Bone marrow (tissue), 2 donors: ENCODE measurements at regions not wholly inside any gene's neighbourhood (a gene's known extent, or its start where the extent isn't known, plus 50 kb on each side); places are given as distances from the start of the nearest gene placed in this dataset.
"Not testable (repeated sequence)": the region's sequence is repeated elsewhere in the genome, so short reads cannot be mapped to it uniquely, and the experiment has no call there.

Source experiments
- DNase-seq, 2 donors: peaks; one replicate each; lab custom pipeline; 2025; lab: John Stamatoyannopoulos, UW

DNA sequence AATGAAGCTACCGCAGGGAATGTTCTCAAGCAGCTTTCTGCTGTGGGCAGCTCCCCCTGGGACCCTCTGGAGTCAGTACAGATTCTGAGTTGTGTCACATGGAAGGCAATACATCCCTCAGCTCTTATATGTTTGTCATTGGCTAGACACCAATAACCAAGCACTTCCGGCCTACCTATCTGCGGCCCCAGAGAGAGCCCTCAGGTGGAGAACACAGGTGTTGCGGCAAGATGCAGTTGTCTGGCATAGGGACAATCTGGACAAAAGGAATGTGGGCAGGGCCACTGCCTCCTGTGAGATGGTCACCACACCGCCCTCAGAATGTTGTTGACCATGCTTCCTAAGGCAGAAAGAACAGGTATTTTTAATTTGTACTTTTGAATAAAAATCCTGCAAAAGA is 118.7 kb downstream of the BRMS1L start:
- no peak for DNase-seq

DNA sequence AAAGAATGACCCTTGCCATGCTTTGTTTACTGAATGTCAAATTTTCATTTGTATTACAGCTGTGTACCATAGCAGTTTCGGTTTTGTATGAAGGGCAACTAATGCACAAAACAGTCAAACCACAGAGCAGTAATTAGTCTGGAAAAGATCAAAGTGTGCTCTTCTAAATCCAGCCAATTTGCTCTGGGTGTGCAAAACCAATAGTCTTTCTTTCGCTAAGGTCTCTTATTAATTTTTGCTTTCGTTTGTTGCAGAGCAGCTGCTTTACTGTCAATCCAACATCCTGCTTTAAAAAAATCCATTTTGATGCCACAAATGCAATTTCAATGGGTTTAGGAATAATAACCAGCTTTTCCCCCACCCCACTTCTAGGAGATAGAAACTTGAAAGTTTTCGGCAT is 114.2 kb downstream of the BRMS1L start:
- no peak for DNase-seq

- no peak for DNase-seq
Measured at GRCh38 chr14:35938770-35939169, 112.6 kb downstream of the BRMS1L start.

DNA sequence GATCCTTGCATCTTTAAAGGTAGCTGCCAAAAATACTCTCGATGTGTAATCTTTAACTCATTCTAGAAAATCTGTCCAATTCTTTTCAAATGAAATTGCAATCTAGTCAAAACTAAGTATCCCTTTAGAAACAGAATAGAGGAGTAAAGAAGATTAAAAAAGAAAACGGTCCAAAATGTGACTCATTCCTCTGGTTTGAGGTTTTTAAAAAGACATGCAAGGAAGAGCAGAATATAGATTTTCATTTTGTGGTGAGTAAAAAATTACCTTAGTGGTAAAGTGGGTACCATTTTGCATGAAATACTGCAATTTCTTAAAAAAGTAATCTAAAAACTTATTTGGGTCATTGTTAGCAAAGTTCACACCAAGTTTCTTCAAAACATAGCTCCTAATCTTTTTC is 108.4 kb downstream of the BRMS1L start:
- DNase-seq = no peak

- DNase-seq = no peak
Measured at GRCh38 chr14:35932659-35933159, 106.6 kb downstream of the BRMS1L start.

DNA sequence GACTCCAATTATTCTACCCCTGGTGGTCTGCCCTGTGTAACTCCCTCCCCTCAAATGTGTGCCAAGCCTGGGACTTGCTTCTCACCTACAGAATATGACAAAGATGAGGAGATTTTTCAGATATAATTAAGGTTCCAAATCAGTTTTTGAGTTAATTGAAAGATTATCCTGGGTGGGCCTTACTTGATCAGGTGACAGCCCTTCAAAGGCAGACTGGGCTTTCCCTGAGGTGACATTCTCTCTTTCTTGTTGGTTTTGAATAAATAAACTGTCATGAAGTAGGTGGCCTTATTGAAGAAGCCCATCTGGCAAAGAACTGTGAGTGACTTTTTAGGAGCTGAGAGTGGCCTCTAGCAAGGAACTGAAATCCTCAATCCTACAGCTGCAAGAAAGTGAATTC is 106.0 kb downstream of the BRMS1L start:
- no peak for DNase-seq

- no peak for DNase-seq
Measured at GRCh38 chr14:35931346-35931745, 105.2 kb downstream of the BRMS1L start.

DNA sequence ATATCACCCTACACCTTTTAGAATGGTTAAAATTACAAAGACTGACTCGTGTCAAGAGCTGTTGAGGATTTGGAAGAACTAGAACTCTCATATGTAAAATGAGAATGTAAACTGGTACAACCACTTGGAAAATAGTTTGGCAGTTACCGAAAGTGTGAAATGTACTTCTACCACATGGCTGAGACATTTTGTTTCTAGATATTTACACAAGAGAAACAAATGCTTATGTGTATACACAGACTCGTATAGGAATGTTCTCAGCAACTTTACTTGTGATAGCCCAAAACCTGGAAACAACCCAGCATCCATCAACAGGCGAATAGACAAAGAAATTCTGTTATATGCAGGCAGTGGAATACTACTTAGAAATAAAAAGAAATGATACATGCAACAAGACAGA is 103.0 kb downstream of the BRMS1L start:
- no peak for DNase-seq

GRCh38 chr14:35927727-35928126 is 101.6 kb downstream of the BRMS1L start:
- DNase-seq = no peak

GRCh38 chr14:35925319-35925718 is 99.2 kb downstream of the BRMS1L start:
- no peak for DNase-seq

- DNase-seq = not testable (repeated sequence)
Measured at GRCh38 chr14:35922590-35922989, 96.5 kb downstream of the BRMS1L start.

DNA sequence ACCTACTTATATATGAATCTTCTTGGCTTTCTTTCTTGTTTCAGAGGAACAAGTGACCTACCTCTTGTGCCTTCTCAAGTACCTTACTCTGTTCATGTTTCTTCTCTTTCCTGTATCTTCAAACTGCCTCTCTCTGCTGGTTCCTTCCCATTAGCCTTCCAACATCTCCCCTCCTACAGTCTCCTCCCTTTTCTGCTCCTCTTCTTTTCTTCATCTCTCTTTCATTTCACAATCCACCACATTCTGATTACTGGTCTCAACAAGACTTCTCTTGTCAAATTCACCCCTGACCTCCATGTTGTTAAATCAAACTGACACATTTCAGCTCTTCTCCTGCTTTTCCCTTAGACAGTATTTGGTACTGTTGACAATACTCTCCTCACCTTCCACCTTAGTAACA is 95.6 kb downstream of the BRMS1L start:
- no peak for DNase-seq
